OCI-LY3 (cell line): ENCODE measurements at regions not wholly inside any gene's neighbourhood (a gene's known extent, or its start where the extent isn't known, plus 50 kb on each side); places are given as distances from the start of the nearest gene placed in this dataset.

Experiments used
- H2AFZ ChIP-seq: fragments of 200-600, 300-600 bp; shearing (Covaris generic); 2 replicates; pipeline ENCODE4 v1.6.0; 2014; ENCODE audit warnings: antibody characterized with exemption, low read depth, low read length
- H3K27ac ChIP-seq: fragments of 200-600, 300-600 bp; sonication (generic); 2 replicates; pipeline ENCODE4 v1.5.1; 2014; ENCODE audit warnings: mild to moderate bottlenecking, low read length, moderate library complexity, mixed read lengths
- H3K27me3 ChIP-seq: fragments of 200-600, 300-600 bp; sonication (generic); 2 replicates; pipeline ENCODE4 v1.6.1; 2014; ENCODE audit warnings: low read depth, low read length, mixed read lengths
- H3K36me3 ChIP-seq: fragments of 200-600, 300-600 bp; sonication (generic); replicated peaks from 2 replicates; pipeline ENCODE3; 2014; ENCODE audit warnings: low read depth, low read length, mixed read lengths
- H3K4me1 ChIP-seq: fragments of 300-600, 200-600 bp; sonication (generic); 2 replicates; pipeline ENCODE4 v1.6.1; 2014; ENCODE audit warnings: low read length, mixed read lengths
- H3K4me2 ChIP-seq: fragments of 200-600, 300-600 bp; sonication (generic); 2 replicates; pipeline ENCODE4 v1.6.1; 2014; ENCODE audit warnings: low read length, mixed read lengths
- H3K4me3 ChIP-seq: fragments of 300-600, 200-600 bp; sonication (generic); 2 replicates; pipeline ENCODE4 v1.5.1; 2014; ENCODE audit warnings: antibody characterized with exemption, mild to moderate bottlenecking, low read length, moderate library complexity
- H3K79me2 ChIP-seq: fragments of 300-600, 200-600 bp; shearing (Covaris generic); 2 replicates; pipeline ENCODE4 v1.6.1; 2014; ENCODE audit warnings: mild to moderate bottlenecking, low read length, mixed read lengths
- H3K9ac ChIP-seq: fragments of 300-600, 200-600 bp; shearing (Covaris generic); 2 replicates; pipeline ENCODE4 v1.6.0; 2014; ENCODE audit warnings: mild to moderate bottlenecking, low read length, moderate library complexity
- H3K9me3 ChIP-seq: fragments of 200-600, 300-600 bp; shearing (Covaris generic); 2 replicates; pipeline ENCODE4 v1.6.1; 2014; ENCODE audit warnings: low read length, mixed read lengths; ENCODE audit not compliant: insufficient read depth
- H4K20me1 ChIP-seq: fragments of 200-600, 300-600 bp; sonication (generic); 2 replicates; pipeline ENCODE4 v1.6.1; 2016; ENCODE audit warnings: low read length, mixed read lengths; ENCODE audit not compliant: insufficient read depth
- CTCF ChIP-seq: fragments of 200-600, 300-600 bp; sonication (generic); IDR thresholded peaks from 2 replicates; pipeline ENCODE4 v1.5.1; 2014; ENCODE audit warnings: antibody characterized with exemption, low read length, low read depth
- EZH2phosphoT487 ChIP-seq: fragments of 200-600 bp; shearing (Covaris generic); IDR thresholded peaks from 2 replicates; pipeline ENCODE4 v1.6.1; 2018; ENCODE audit warnings: antibody characterized with exemption, mixed run types, low read depth

- no peak overlapping the region for H2AFZ ChIP-seq
- no peaks in the 10 kb centered on the region for H3K9me3 ChIP-seq
- no peaks in the 10 kb centered on the region for H4K20me1 ChIP-seq
- 0 out of 2 replicates have a peak, but pooled peaks cover 2% of the 10 kb centered on the region for H3K27me3 ChIP-seq
- no peak overlapping the region for H3K9ac ChIP-seq
- no peak overlapping the region for H3K27ac ChIP-seq
- H3K4me3 ChIP-seq: no peak overlapping the region
- H3K4me1 ChIP-seq: no peaks in the 10 kb centered on the region
- H3K4me2 ChIP-seq: no peak overlapping the region
- H3K36me3 ChIP-seq: no peaks in the 10 kb centered on the region
- TF ChIP-seq CTCF (no peak), EZH2phosphoT487 (no peak)
- no peaks in the 10 kb centered on the region for H3K79me2 ChIP-seq
Observed at GRCh38 chr16:47847220-47847970, 308.4 kb downstream of the ABCC12 start.

- Histone ChIP-seq H4K20me1 (no peaks in the 10 kb centered on the region), H3K27me3 (no peaks in the 10 kb centered on the region), H3K4me2 (no peak overlapping the region), H3K9ac (no peak overlapping the region), H3K79me2 (no peaks in the 10 kb centered on the region), H3K9me3 (peaks cover 10% of the 10 kb centered on the region; the same call in 1 of the 2 replicates), H3K4me3 (no peak overlapping the region), H3K27ac (no peak overlapping the region), H2AFZ (no peak overlapping the region), H3K4me1 (no peaks in the 10 kb centered on the region), H3K36me3 (no peaks in the 10 kb centered on the region)
- TF ChIP-seq CTCF (no peak), EZH2phosphoT487 (no peak)
Observed at GRCh38 chr16:47834485-47835024, 321.2 kb downstream of the ABCC12 start.

- no peak for TF ChIP-seq EZH2phosphoT487
- no peak for TF ChIP-seq CTCF
- peaks cover 10% of the 10 kb centered on the region; the same call in 1 of the 2 replicates for H3K9me3 ChIP-seq
Observed at GRCh38 chr16:47833771-47834170, 322.0 kb downstream of the ABCC12 start.

GRCh38 chr16:47829850-47830600, 325.8 kb downstream of the ABCC12 start:
- no peaks in the 10 kb centered on the region for H3K36me3 ChIP-seq
- H3K79me2 ChIP-seq: no peaks in the 10 kb centered on the region
- H3K4me3 ChIP-seq: no peak overlapping the region
- no peak overlapping the region for H3K27ac ChIP-seq
- H3K4me2 ChIP-seq: no peak overlapping the region
- H3K9ac ChIP-seq: no peak overlapping the region
- no peaks in the 10 kb centered on the region for H3K27me3 ChIP-seq
- no peak for TF ChIP-seq CTCF
- no peak for TF ChIP-seq EZH2phosphoT487
- no peaks in the 10 kb centered on the region for H3K4me1 ChIP-seq
- H2AFZ ChIP-seq: no peak overlapping the region
- no peaks in the 10 kb centered on the region for H4K20me1 ChIP-seq
- H3K9me3 ChIP-seq: peaks cover 10% of the 10 kb centered on the region; the same call in 1 of the 2 replicates

More at GRCh38 chr16:47833771-47834170, 322.0 kb downstream of the ABCC12 start:
- Histone ChIP-seq H3K36me3 (no peaks in the 10 kb centered on the region), H3K27ac (no peak overlapping the region), H4K20me1 (no peaks in the 10 kb centered on the region), H3K4me3 (no peak overlapping the region), H3K27me3 (no peaks in the 10 kb centered on the region), H3K4me2 (no peak overlapping the region), H3K79me2 (no peaks in the 10 kb centered on the region), H2AFZ (no peak overlapping the region), H3K4me1 (no peaks in the 10 kb centered on the region), H3K9ac (no peak overlapping the region)
